ENCODE measurements at regions not wholly inside any gene's neighbourhood (a gene's known extent, or its start where the extent isn't known, plus 50 kb on each side); places are given as distances from the start of the nearest gene placed in this dataset.

DNA sequence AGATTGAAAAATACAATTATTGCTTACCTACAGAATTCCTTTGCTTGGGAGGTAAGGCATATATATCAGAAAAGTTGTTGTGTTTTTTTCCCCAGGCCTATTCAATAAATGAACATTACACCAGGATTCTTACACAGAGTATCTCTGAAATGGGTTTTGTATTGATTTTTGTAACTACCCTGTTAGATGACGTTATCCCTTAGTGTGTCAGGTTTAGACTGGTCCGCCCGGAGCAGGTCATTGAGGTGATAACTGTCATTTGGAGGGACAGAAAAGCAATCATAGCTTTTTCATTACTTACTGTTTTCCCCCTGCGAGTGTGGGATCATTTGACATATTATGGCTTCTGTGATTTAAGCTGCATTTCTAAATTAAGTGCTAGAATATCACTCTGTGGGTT, 715.2 kb upstream of the ADAMTS16 start:
- Histone ChIP-seq H3K4me3 (ENCODE audit: control extremely low read depth in 1 of 5, extremely low read depth in 1 of 5, insufficient read depth in 1 of 5, low read depth in 2 of 5, low read length in 4 of 5) (no peak overlapping the region), H3K36me3 (replicated peaks in 1 of 2; ENCODE audit: control extremely low read depth in 1 of 2, control insufficient read depth in 1 of 2, extremely low read depth in 1 of 2, insufficient read depth in 2 of 2, low read length in 1 of 2) (no peaks in the 10 kb centered on the region), H3K4me2 (replicated peaks; ENCODE audit: low read depth, low read length, poor library complexity, severe bottlenecking) (no peak overlapping the region), H3K27ac (ENCODE audit: low read length in 2 of 2) (no peak overlapping the region), H3K4me1 (ENCODE audit: control insufficient read depth in 2 of 2, insufficient read depth in 2 of 2, low read length in 2 of 2) (no peaks in the 10 kb centered on the region), H3K9ac (ENCODE audit: low read length) (no peak overlapping the region), H3K79me2 (ENCODE audit: control insufficient read depth, insufficient read depth, low read length) (no peaks in the 10 kb centered on the region), H3K9me3 (ENCODE audit: control extremely low read depth in 1 of 3, control insufficient read depth in 2 of 3, insufficient read depth in 1 of 3, low read length in 2 of 3) (peaks cover 0 to 6% (median 0%) of the 10 kb centered on the region in 3 donors), H3K27me3 (replicated peaks in 1 of 4; ENCODE audit: control extremely low read depth in 1 of 4, control insufficient read depth in 3 of 4, insufficient read depth in 4 of 4, low read length in 3 of 4) (no peaks in the 10 kb centered on the region), H4K20me1 (ENCODE audit: control insufficient read depth, insufficient read depth, low read length, poor library complexity, severe bottlenecking) (no peaks in the 10 kb centered on the region), H2AFZ (ENCODE audit: insufficient read depth, low read depth, low read length, poor library complexity, severe bottlenecking) (no peak overlapping the region)
- intact Hi-C loops (cut with micrococcal nuclease): no loop called here
- no peaks in the 10 kb centered on the region for H3K4me1 Mint-ChIP-seq
- H3K4me3 Mint-ChIP-seq: no peak overlapping the region
- no peak for DNase-seq
- POLR2A ChIA-PET: no interaction called here
- ATAC-seq (ENCODE audit: low read depth): no peak
- H3K9me3 Mint-ChIP-seq (ENCODE audit: insufficient read depth): peaks cover 6% of the 10 kb centered on the region
- WGBS (ENCODE audit: insufficient coverage): no CpG with 5 or more reads among the region's 4 CpGs
- TF ChIP-seq CTCF (IDR thresholded peaks at IDR 0.05) (no peak), EZH2 (IDR thresholded peaks at IDR 0.05; ENCODE audit: borderline replicate concordance, insufficient read depth, low read depth, low read length, poor library complexity, severe bottlenecking) (no peak)
- CTCF ChIA-PET: no interaction called here
- no peaks in the 10 kb centered on the region for H3K27me3 Mint-ChIP-seq
- no peak overlapping the region for H3K27ac Mint-ChIP-seq

DNA sequence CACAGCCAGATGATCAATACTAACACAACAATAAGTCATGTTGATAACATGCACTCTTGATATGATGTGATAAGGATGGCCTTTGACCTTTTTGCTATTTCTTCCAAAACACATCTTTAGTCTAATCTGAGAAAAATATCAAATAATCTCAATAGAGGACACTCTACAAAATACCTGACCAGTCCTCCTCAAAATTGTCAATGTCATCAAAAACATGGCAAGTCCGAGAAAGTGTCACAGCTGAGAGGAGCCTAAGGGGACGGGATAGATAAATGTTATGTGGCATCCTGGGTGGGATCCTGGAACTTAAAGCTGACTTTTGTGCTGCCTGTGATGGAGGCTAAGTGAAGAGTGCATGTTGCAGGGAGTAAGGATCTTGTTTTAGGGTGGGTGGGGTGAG, 699.6 kb upstream of the ADAMTS16 start:
- no peak overlapping the region for H3K4me3 Mint-ChIP-seq
- DNase-seq (no peak), ATAC-seq (ENCODE audit: low read depth) (no peak)
- 88% methylated on average over 2 of the region's 2 CpGs for WGBS (ENCODE audit: insufficient coverage)
- Histone ChIP-seq H4K20me1 (ENCODE audit: control insufficient read depth, insufficient read depth, low read length, poor library complexity, severe bottlenecking) (no peaks in the 10 kb centered on the region), H3K27ac (ENCODE audit: low read length in 2 of 2) (no peak overlapping the region), H3K36me3 (replicated peaks in 1 of 2; ENCODE audit: control extremely low read depth in 1 of 2, control insufficient read depth in 1 of 2, extremely low read depth in 1 of 2, insufficient read depth in 2 of 2, low read length in 1 of 2) (no peaks in the 10 kb centered on the region), H2AFZ (ENCODE audit: insufficient read depth, low read depth, low read length, poor library complexity, severe bottlenecking) (no peak overlapping the region), H3K9me3 (ENCODE audit: control extremely low read depth in 1 of 3, control insufficient read depth in 2 of 3, insufficient read depth in 1 of 3, low read length in 2 of 3) (peaks cover 0 to 11% (median 0%) of the 10 kb centered on the region in 3 donors), H3K4me1 (ENCODE audit: control insufficient read depth in 2 of 2, insufficient read depth in 2 of 2, low read length in 2 of 2) (no peaks in the 10 kb centered on the region), H3K4me3 (ENCODE audit: control extremely low read depth in 1 of 5, extremely low read depth in 1 of 5, insufficient read depth in 1 of 5, low read depth in 2 of 5, low read length in 4 of 5) (no peak overlapping the region), H3K4me2 (replicated peaks; ENCODE audit: low read depth, low read length, poor library complexity, severe bottlenecking) (no peak overlapping the region), H3K9ac (ENCODE audit: low read length) (no peak overlapping the region), H3K27me3 (replicated peaks in 1 of 4; ENCODE audit: control extremely low read depth in 1 of 4, control insufficient read depth in 3 of 4, insufficient read depth in 4 of 4, low read length in 3 of 4) (no peaks in the 10 kb centered on the region), H3K79me2 (ENCODE audit: control insufficient read depth, insufficient read depth, low read length) (no peaks in the 10 kb centered on the region)
- no peaks in the 10 kb centered on the region for H3K27me3 Mint-ChIP-seq
- no peak for TF ChIP-seq CTCF (IDR thresholded peaks at IDR 0.05)
- TF ChIP-seq EZH2 (IDR thresholded peaks at IDR 0.05; ENCODE audit: borderline replicate concordance, insufficient read depth, low read depth, low read length, poor library complexity, severe bottlenecking): no peak
- no peak overlapping the region for H3K27ac Mint-ChIP-seq
- ChIA-PET CTCF (no interaction called here), POLR2A (no interaction called here)
- intact Hi-C loops (cut with micrococcal nuclease): no loop called here
- peaks cover 10% of the 10 kb centered on the region for H3K9me3 Mint-ChIP-seq (ENCODE audit: insufficient read depth)
- no peaks in the 10 kb centered on the region for H3K4me1 Mint-ChIP-seq
